H1 (cell line): ENCODE measurements at regions not wholly inside any gene's neighbourhood (a gene's known extent, or its start where the extent isn't known, plus 50 kb on each side); places are given as distances from the start of the nearest gene placed in this dataset.

ENCODE experiments used
- ATF2 ChIP-seq: IDR thresholded peaks from 2 replicates; pipeline ENCODE4 v1.6.1; 2012; ENCODE audit warnings: low read length, inconsistent platforms
- RNF2 ChIP-seq: fragments of 200-900, 300-1000 bp; sonication (generic); IDR thresholded peaks from 2 replicates; pipeline ENCODE4 v1.7.1; 2016; ENCODE audit warnings: borderline replicate concordance, low read depth, mild to moderate bottlenecking, antibody characterized with exemption, low read length; ENCODE audit not compliant: poor library complexity, severe bottlenecking; ENCODE audit errors: missing control alignments
- TF ChIP-seq, protein P1 (sequence below), 3 experiments: IDR thresholded peaks; 1 replicate in 2 of 3; 2 replicates in 1 of 3; pipeline versions ENCODE4 v1.5.1 to v1.6.1; 2011; ENCODE audit warnings: low read length in 3 of 3, mild to moderate bottlenecking in 3 of 3, inconsistent platforms in 2 of 3, low read depth in 1 of 3, moderate library complexity in 1 of 3; ENCODE audit not compliant: insufficient read depth in 1 of 3; ENCODE audit errors: control extremely low read depth in 1 of 3
- TF ChIP-seq, protein P2 (sequence below): IDR thresholded peaks from 2 replicates; pipeline ENCODE4 v1.6.1; 2012; ENCODE audit warnings: inconsistent platforms

DNA sequence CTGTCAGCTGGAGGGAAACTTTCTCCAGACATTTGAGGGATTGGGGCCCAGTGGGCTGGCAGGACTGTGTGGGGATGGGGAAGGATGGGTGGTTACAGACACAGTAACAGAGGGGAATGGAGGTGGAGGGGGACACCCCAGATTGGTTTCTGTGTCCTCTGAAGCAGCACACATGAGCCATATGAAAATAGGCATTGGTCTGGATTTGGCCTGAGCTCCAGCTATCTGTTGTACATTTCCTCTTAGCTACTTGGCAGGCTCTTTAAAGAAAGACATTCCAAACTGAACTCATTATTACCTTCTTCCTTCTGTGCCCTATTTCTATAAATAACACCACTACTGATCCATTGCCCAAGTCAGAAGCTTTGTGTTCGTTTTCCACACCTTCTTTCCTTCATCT lies 72.0 kb upstream of the PRL start (continued):
- TF ChIP-seq, protein P1, sequence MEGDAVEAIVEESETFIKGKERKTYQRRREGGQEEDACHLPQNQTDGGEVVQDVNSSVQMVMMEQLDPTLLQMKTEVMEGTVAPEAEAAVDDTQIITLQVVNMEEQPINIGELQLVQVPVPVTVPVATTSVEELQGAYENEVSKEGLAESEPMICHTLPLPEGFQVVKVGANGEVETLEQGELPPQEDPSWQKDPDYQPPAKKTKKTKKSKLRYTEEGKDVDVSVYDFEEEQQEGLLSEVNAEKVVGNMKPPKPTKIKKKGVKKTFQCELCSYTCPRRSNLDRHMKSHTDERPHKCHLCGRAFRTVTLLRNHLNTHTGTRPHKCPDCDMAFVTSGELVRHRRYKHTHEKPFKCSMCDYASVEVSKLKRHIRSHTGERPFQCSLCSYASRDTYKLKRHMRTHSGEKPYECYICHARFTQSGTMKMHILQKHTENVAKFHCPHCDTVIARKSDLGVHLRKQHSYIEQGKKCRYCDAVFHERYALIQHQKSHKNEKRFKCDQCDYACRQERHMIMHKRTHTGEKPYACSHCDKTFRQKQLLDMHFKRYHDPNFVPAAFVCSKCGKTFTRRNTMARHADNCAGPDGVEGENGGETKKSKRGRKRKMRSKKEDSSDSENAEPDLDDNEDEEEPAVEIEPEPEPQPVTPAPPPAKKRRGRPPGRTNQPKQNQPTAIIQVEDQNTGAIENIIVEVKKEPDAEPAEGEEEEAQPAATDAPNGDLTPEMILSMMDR (IDR thresholded peaks at IDR 0.05; ENCODE audit: control extremely low read depth in 1 of 3, insufficient read depth in 1 of 3, low read depth in 1 of 3, low read length in 3 of 3), result no peak
- no peak for TF ChIP-seq RNF2
- no peak for TF ChIP-seq ATF2
- TF ChIP-seq, protein P2, sequence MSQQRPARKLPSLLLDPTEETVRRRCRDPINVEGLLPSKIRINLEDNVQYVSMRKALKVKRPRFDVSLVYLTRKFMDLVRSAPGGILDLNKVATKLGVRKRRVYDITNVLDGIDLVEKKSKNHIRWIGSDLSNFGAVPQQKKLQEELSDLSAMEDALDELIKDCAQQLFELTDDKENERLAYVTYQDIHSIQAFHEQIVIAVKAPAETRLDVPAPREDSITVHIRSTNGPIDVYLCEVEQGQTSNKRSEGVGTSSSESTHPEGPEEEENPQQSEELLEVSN, result no peak
